Forelimb muscle (tissue), 1 donor: ENCODE measurements at regions not wholly inside any gene's neighbourhood (a gene's known extent, or its start where the extent isn't known, plus 50 kb on each side); places are given as distances from the start of the nearest gene placed in this dataset.

Experiments
- DNase-seq: peaks from one replicate; pipeline ENCODE4 v3.0.0-alpha.2; 2013; ENCODE audit warnings: low read depth

GRCh38 chr4:114361249-114361648, 237.4 kb upstream of the UGT8 start:
- no peak for DNase-seq

- DNase-seq: no peak
These were observed 233.8 kb upstream of the UGT8 start for GRCh38 chr4:114364857-114365256.

- DNase-seq: no peak
These were observed 233.0 kb upstream of the UGT8 start for GRCh38 chr4:114365591-114365990.

GRCh38 chr4:114366368-114366767, 232.2 kb upstream of the UGT8 start:
- DNase-seq: no peak

GRCh38 chr4:114368751-114369150, 229.9 kb upstream of the UGT8 start:
- no peak for DNase-seq

GRCh38 chr4:114373508-114373907, 225.1 kb upstream of the UGT8 start:
- DNase-seq: no peak

GRCh38 chr4:114378305-114378903, 220.2 kb upstream of the UGT8 start:
- DNase-seq: no peak

GRCh38 chr4:114383067-114383466, 215.5 kb upstream of the UGT8 start:
- DNase-seq: no peak

- no peak for DNase-seq
These were observed 214.9 kb upstream of the UGT8 start for GRCh38 chr4:114383721-114384120.

- peak; percentile 31 for DNase-seq
These were observed 214.0 kb upstream of the UGT8 start for GRCh38 chr4:114384629-114385028.

- no peak for DNase-seq
These were observed 213.2 kb upstream of the UGT8 start for GRCh38 chr4:114385195-114385985.

GRCh38 chr4:114386637-114387233, 211.9 kb upstream of the UGT8 start:
- peak; percentile 19 for DNase-seq

GRCh38 chr4:114389070-114389685, 209.4 kb upstream of the UGT8 start:
- no peak for DNase-seq

GRCh38 chr4:114393295-114394038, 205.1 kb upstream of the UGT8 start:
- no peak for DNase-seq

GRCh38 chr4:114396808-114397207, 201.8 kb upstream of the UGT8 start:
- no peak for DNase-seq

GRCh38 chr4:114398410-114398809, 200.2 kb upstream of the UGT8 start:
- no peak for DNase-seq

- DNase-seq: no peak
These were observed 199.5 kb upstream of the UGT8 start for GRCh38 chr4:114399105-114399504.

GRCh38 chr4:114400531-114400930, 198.1 kb upstream of the UGT8 start:
- DNase-seq: no peak

GRCh38 chr4:114401483-114401882, 197.1 kb upstream of the UGT8 start:
- no peak for DNase-seq

GRCh38 chr4:114417214-114417613, 181.4 kb upstream of the UGT8 start:
- DNase-seq: no peak

GRCh38 chr4:114420069-114420468, 178.5 kb upstream of the UGT8 start:
- no peak for DNase-seq

- no peak for DNase-seq
These were observed 175.0 kb upstream of the UGT8 start for GRCh38 chr4:114423582-114423981.
